ENCODE measurements at regions not wholly inside any gene's neighbourhood (a gene's known extent, or its start where the extent isn't known, plus 50 kb on each side); places are given as distances from the start of the nearest gene placed in this dataset.
A peak's percentile ranks its signal among the peaks of the same experiment; 100 is the strongest.

DNA sequence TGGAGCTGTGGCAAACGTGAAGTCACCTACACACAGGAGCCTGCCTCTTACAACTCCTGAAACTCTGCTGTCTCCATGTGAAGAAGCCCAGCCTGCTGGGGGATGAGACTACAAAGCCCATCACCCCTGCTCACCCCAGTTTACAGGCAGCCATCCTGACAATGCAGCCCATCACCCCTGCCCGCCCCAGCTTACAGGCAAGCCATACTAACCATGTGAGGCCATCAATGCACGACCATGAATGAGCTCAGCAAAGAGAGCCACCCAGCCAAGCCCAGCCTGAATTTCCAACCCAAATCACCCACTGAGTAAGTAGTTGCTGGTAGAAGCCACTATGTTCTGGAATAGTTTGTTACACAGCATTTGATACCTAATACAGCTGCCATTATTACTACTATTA is 185.4 kb upstream of the NSMCE3 start:
- H3K9me3 ChIP-seq (replicated peaks in 1 of 11) = no peaks in the 10 kb centered on the region
- no peak overlapping the region for H3K27ac ChIP-seq
- H3K4me3 ChIP-seq = no peak overlapping the region
- no peaks in the 10 kb centered on the region for H3K36me3 ChIP-seq
- no peak overlapping the region for H3K9ac ChIP-seq
- TF ChIP-seq Cebpa-rat (IDR thresholded peaks at IDR 0.05) = no peak
- no peaks in the 10 kb centered on the region for H3K27me3 ChIP-seq
- H4K20me1 ChIP-seq = no peaks in the 10 kb centered on the region
- H3K4me2 ChIP-seq = no peak overlapping the region
- H3K4me1 ChIP-seq = peaks cover 19 to 34% (median 24%) of the 10 kb centered on the region in 10 experiments

DNA sequence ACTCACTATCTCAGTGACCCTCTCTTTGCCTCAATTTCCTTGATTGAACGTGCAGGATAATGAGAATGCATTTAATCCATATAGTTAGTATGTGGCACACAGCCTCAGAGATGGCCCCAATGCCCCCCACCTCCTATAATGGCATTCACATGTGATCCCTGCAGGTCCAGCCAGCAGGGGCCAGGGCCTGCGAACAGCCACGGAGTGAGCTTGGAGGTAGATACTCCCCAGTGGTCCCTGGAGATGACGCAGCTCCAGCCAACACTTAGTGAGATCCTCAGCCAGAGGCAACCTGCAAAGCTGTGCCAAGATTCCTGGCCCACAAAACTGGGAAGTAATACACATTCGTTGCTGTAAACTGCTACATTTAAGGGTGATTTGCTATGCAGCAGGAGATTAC is 184.9 kb upstream of the NSMCE3 start:
- Histone ChIP-seq H3K4me3 (no peak overlapping the region), H3K36me3 (no peaks in the 10 kb centered on the region), H3K4me1 (peaks cover 19 to 34% (median 24%) of the 10 kb centered on the region in 10 experiments), H3K4me2 (peak overlapping the region in 1 of 11 experiments; percentile 73; a peak in 2 of 22 replicates), H3K27me3 (no peaks in the 10 kb centered on the region), H3K27ac (no peak overlapping the region), H3K9me3 (replicated peaks in 1 of 11) (no peaks in the 10 kb centered on the region), H3K9ac (no peak overlapping the region), H4K20me1 (no peaks in the 10 kb centered on the region)
- no peak for TF ChIP-seq Cebpa-rat (IDR thresholded peaks at IDR 0.05)

DNA sequence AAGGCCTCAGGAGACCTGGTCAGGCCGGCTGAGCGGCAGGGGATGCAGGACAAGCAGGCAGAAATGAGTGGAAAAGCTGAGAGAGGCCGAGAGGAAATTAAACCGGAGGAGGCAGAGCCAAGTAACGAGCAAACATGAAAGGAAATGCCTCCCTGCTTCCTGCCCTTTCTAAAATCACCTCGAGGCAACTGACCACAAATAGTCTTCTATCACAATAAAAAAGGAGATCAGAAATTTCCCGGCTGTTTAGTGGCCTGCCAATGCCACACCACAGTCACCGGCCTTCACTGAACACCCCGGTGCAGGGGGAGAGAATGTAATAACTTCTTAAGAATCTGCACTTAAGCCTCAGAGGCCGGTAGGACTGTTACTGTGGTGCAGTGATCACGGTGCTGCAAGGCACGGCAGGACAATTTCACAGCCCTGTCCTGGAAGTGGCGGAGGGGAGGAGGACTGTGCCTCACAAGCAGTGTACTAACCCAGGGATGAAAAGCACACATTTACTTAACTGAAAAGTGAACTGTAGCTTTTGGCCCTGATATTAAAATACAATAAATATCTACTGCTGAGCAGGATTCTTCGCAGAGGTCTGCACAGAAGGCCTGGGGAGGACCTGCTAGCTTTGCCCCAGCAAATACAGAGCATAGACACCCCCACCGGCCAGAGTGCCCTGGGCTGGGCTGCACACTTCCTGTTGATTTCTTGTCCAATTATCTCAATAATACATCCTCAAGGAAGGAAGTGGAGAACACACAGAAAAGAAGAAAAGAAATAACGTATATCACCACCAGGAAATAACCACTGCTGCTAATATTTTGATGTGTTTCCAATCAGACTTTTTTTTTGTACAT is 183.5 kb upstream of the NSMCE3 start:
- H3K4me3 ChIP-seq = 0 out of 20 replicates have a peak overlapping the region, but pooled peaks of 1 of the 10 experiments have one; percentile 21
- TF ChIP-seq Cebpa-rat (IDR thresholded peaks at IDR 0.05) = no peak
- peak overlapping the region; percentile 72 to 86 (median 81) for H3K4me2 ChIP-seq
- peak overlapping the region in 7 of 11 experiments; percentile 5 to 63 (median 18); a peak in 9 of 22 replicates for H3K27ac ChIP-seq
- peaks cover 19 to 34% (median 24%) of the 10 kb centered on the region in 10 experiments for H3K4me1 ChIP-seq
- H3K9ac ChIP-seq = peak overlapping the region in 8 of 11 experiments; percentile 2 to 59 (median 20); a peak in 10 of 22 replicates
- H4K20me1 ChIP-seq = no peaks in the 10 kb centered on the region
- no peaks in the 10 kb centered on the region for H3K36me3 ChIP-seq
- no peaks in the 10 kb centered on the region for H3K9me3 ChIP-seq (replicated peaks in 1 of 11)
- no peaks in the 10 kb centered on the region for H3K27me3 ChIP-seq

DNA sequence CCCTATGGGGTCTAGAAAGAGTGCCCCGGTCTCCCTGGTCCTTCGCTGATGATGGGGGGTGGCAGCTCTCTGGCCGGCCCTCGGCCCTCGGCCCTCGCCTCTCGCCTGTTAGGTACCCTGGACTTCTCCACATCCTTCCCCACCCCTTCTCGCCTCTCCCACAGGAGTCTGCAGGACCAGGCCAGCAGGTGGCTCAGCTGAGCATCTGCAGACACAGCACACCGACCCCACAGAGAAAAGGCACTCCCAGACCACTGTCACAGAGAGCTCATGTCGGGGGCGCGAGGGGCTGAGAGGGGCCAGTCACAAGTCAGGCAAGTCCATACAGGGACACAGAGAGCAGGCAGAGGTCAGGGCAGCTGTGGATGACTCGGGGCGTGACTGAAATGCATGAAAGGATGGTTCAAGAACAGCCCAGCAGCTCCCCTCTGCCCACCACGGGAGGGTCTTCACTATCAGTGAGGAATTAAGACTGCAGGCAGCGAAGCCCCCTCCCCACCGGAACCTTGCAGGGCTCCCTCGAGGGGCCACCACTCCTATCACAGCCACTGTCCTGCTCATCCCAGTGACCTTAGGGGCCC is 181.7 kb upstream of the NSMCE3 start:
- Histone ChIP-seq H3K9ac (no peak overlapping the region), H3K27ac (no peak overlapping the region), H3K4me1 (peaks cover 19 to 34% (median 24%) of the 10 kb centered on the region in 10 experiments), H3K36me3 (no peaks in the 10 kb centered on the region), H3K27me3 (no peaks in the 10 kb centered on the region), H3K4me2 (0 out of 22 replicates have a peak overlapping the region, but pooled peaks of 1 of the 11 experiments have one; percentile 81), H4K20me1 (no peaks in the 10 kb centered on the region), H3K4me3 (no peak overlapping the region), H3K9me3 (replicated peaks in 1 of 11) (no peaks in the 10 kb centered on the region)
- TF ChIP-seq Cebpa-rat (IDR thresholded peaks at IDR 0.05) = no peak

DNA sequence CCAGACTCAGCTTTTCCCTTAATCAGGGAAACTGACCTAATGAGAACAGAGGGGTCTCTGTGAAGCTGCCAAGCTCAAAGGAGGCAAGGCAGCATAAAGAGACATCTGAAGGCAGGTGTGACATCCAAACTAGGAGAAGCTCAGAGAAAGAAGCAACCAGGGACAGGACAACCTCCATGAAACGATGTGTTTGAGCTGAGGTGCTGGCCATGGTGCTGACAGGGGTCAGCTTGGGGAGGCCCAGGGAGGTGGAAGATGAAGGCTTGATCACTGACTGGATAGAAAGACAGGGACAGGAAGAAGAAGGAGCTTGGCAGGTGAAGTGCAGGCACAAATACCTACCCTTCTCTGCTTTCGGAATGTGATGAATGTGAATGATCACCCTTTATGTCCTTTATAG is 179.5 kb upstream of the NSMCE3 start:
- no peaks in the 10 kb centered on the region for H3K27me3 ChIP-seq
- H3K4me3 ChIP-seq = no peak overlapping the region
- H3K9me3 ChIP-seq (replicated peaks in 1 of 11) = no peaks in the 10 kb centered on the region
- no peak for TF ChIP-seq Cebpa-rat (IDR thresholded peaks at IDR 0.05)
- no peak overlapping the region for H3K27ac ChIP-seq
- H4K20me1 ChIP-seq = no peaks in the 10 kb centered on the region
- H3K9ac ChIP-seq = no peak overlapping the region
- no peaks in the 10 kb centered on the region for H3K36me3 ChIP-seq
- peaks cover 18 to 29% (median 21%) of the 10 kb centered on the region in 10 experiments for H3K4me1 ChIP-seq
- no peak overlapping the region for H3K4me2 ChIP-seq

DNA sequence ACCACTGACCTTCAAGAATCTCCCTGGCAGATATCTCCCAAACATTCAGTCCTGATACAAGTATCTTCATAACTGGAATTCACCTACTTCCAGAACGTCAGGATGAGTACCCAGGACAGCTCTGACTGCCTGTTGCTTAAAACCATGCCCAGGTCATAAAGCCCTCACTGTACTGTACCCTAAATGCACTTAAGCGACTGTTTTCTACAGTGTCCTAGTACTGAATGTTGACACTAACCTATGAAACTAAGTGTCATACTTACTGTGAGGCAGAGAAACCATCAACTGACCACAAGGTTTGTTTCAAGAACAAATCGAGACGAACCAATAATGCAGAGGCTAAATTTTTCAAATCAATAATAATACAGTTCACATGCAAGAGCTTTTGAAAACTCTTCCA is 178.7 kb upstream of the NSMCE3 start:
- no peaks in the 10 kb centered on the region for H3K9me3 ChIP-seq (replicated peaks in 1 of 11)
- H3K4me1 ChIP-seq = peaks cover 10 to 21% (median 14%) of the 10 kb centered on the region in 10 experiments
- no peak overlapping the region for H3K27ac ChIP-seq
- no peaks in the 10 kb centered on the region for H4K20me1 ChIP-seq
- no peak overlapping the region for H3K4me2 ChIP-seq
- TF ChIP-seq Cebpa-rat (IDR thresholded peaks at IDR 0.05) = no peak
- no peaks in the 10 kb centered on the region for H3K27me3 ChIP-seq
- H3K9ac ChIP-seq = no peak overlapping the region
- no peak overlapping the region for H3K4me3 ChIP-seq
- H3K36me3 ChIP-seq = no peaks in the 10 kb centered on the region

DNA sequence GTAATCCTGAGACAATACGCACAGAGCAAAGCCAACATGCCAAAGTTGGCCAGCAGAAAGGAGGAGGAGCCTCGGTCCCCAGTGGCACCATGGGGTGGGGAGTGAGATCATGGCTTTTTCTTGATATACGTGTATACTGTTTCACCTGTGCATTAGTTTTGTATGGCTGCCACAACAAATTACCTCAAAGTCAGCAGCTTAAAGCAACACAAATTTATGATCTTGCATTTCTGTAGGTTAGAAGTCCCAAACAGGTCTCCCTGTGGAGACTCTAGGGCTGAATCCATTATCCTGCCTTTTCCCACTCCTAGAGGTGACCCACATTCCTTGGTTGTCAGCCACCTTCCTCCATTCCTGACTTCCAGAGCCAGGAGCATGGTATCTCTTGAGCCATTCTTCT is 176.9 kb upstream of the NSMCE3 start:
- Histone ChIP-seq H3K4me1 (peaks cover 0 to 3% (median 0%) of the 10 kb centered on the region in 10 experiments; a peak in 5 of 20 replicates), H3K9ac (no peak overlapping the region), H3K9me3 (replicated peaks in 1 of 11) (no peaks in the 10 kb centered on the region), H3K27ac (no peak overlapping the region), H4K20me1 (no peaks in the 10 kb centered on the region), H3K36me3 (no peaks in the 10 kb centered on the region), H3K4me2 (no peak overlapping the region), H3K27me3 (no peaks in the 10 kb centered on the region), H3K4me3 (no peak overlapping the region)
- TF ChIP-seq Cebpa-rat (IDR thresholded peaks at IDR 0.05) = no peak

DNA sequence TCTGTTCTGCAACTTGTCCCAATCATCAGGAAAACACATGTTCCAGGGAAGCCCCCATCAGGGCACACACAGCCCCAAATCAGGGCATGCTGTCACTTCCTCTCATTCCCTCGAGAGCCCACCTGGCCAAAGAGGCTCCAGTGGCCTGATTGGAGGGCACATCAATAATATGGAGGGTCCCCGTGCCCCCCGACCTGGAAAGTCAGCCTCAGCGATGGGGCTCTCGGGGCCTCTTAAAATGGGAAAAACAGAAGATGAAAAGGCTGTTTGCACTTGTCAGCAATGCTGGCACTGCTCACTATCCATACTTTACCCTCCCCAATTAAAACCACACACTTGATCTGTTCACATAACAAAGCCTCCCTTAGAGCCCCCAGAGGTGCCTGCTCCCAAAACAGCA is 172.9 kb upstream of the NSMCE3 start:
- Histone ChIP-seq H3K4me1 (no peaks in the 10 kb centered on the region), H3K9ac (no peak overlapping the region), H3K4me3 (no peak overlapping the region), H3K4me2 (no peak overlapping the region), H4K20me1 (no peaks in the 10 kb centered on the region), H3K9me3 (replicated peaks in 1 of 11) (no peaks in the 10 kb centered on the region), H3K27me3 (no peaks in the 10 kb centered on the region), H3K36me3 (no peaks in the 10 kb centered on the region), H3K27ac (no peak overlapping the region)
- no peak for TF ChIP-seq Cebpa-rat (IDR thresholded peaks at IDR 0.05)

DNA sequence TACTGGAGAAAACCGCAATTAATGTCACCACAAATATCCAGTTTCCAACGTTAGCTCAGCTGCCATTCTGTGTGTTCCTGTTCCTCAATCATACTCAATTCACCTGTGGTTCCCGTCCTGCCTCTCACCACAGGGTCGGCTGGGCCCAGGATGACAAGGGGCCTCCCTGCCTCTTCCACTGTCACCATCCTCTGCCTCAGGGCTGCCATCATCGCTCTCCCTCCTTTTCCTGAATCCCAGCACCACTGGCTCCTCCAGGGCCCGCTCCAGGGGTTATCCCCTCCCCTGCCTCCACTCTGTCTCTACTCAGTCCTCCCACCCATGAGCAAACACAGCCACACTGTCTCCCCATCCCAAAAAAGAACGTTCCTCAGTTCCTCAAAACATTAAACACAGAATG is 170.9 kb upstream of the NSMCE3 start:
- TF ChIP-seq Cebpa-rat (IDR thresholded peaks at IDR 0.05) = no peak
- Histone ChIP-seq H3K4me1 (no peaks in the 10 kb centered on the region), H3K4me3 (no peak overlapping the region), H3K4me2 (no peak overlapping the region), H3K36me3 (no peaks in the 10 kb centered on the region), H3K9ac (no peak overlapping the region), H4K20me1 (no peaks in the 10 kb centered on the region), H3K27ac (no peak overlapping the region), H3K9me3 (replicated peaks in 1 of 11) (no peaks in the 10 kb centered on the region), H3K27me3 (no peaks in the 10 kb centered on the region)

DNA sequence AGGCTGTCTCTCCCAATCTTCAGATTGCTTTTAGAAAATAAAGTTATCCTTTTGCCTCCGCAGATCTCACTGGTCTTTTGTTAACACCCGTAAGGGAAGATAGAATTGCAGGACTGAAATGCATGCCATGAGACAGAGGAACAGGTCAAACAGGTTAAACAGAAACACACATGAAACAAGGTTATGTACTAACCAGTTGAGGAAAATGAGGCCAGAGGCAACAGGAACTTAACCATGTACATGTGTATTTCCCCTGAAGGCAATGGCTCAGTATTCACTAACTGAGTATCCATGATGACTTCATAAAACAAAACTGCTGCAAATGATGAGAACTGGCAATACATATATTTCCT is 169.1 kb upstream of the NSMCE3 start:
- no peaks in the 10 kb centered on the region for H3K9me3 ChIP-seq (replicated peaks in 1 of 11)
- H3K4me2 ChIP-seq = no peak overlapping the region
- no peaks in the 10 kb centered on the region for H3K4me1 ChIP-seq
- no peak overlapping the region for H3K9ac ChIP-seq
- no peaks in the 10 kb centered on the region for H3K27me3 ChIP-seq
- TF ChIP-seq Cebpa-rat (IDR thresholded peaks at IDR 0.05) = no peak
- H4K20me1 ChIP-seq = no peaks in the 10 kb centered on the region
- no peaks in the 10 kb centered on the region for H3K36me3 ChIP-seq
- no peak overlapping the region for H3K27ac ChIP-seq
- no peak overlapping the region for H3K4me3 ChIP-seq
